HCT116 (cell line): ENCODE measurements at regions not wholly inside any gene's neighbourhood (a gene's known extent, or its start where the extent isn't known, plus 50 kb on each side); places are given as distances from the start of the nearest gene placed in this dataset.

Experiments
- ATAC-seq: fragments of 200-7000 bp; cut with Tn5 transposase; 2 replicates; pipeline ENCODE4 v1.9.1; 2020; ENCODE audit warnings: mild to moderate bottlenecking, moderate library complexity
- BruUV-seq: library from RNA; stranded (reverse); fragments of 400-500 nt; replicated peaks from 2 replicates; lab custom pipeline; 2021; lab: Mats Ljungman, UMichigan
- CTCF ChIA-PET: fragments of 300-600 bp; sonication (Branson Sonifier 250); formaldehyde crosslinking; loops from one replicate; lab custom pipeline; 2021; ENCODE audit warnings: antibody characterized with exemption; lab: Charles Lee
- POLR2A ChIA-PET: fragments of 300-600, 350-600 bp; sonication (Branson Sonifier 250); formaldehyde crosslinking; loops from one replicate; lab custom pipeline; 2021; ENCODE audit warnings: antibody characterized with exemption; lab: Charles Lee
- RAD21 ChIA-PET, 2 experiments: fragments of 300-600 bp; sonication (Branson Sonifier 250); formaldehyde crosslinking; loops; one replicate each; lab custom pipeline; 2023; ENCODE audit warnings: low total read pairs in 2 of 2; ENCODE audit not compliant: uncharacterized antibody in 2 of 2, unreplicated experiment in 2 of 2, low non-redundant PET in 1 of 2; lab: Charles Lee
- DNase-seq: peaks from one replicate; pipeline ENCODE4 v3.0.0-alpha.2; 2010; ENCODE audit warnings: low read depth, low spot score
- H2AFZ ChIP-seq: fragments of 200-600 bp; shearing (Covaris generic), sonication (generic); 2 replicates; pipeline ENCODE4 v1.6.1; 2017; ENCODE audit warnings: low read depth, mixed run types, mixed read lengths, antibody characterized with exemption, low read length; ENCODE audit not compliant: poor library complexity, severe bottlenecking
- H3K27ac ChIP-seq: 2 replicates; pipeline ENCODE4 v1.5.1; 2012; ENCODE audit warnings: low read depth, low read length
- H3K27me3 ChIP-seq: fragments of 200-600 bp; sonication (generic); 2 replicates; pipeline ENCODE4 v1.6.1; 2016; ENCODE audit warnings: mixed run types, low read length, mixed read lengths; ENCODE audit not compliant: insufficient read depth
- H3K36me3 ChIP-seq, 2 experiments: fragments of 200-500 bp in 1 of 2; fragments of 200-600 bp in 1 of 2; sonication (Bioruptor generic) in 1 of 2; sonication (generic) in 1 of 2; 2 replicates each; pipeline versions ENCODE4 v1.5.1 to v1.6.1; 2014 to 2016; ENCODE audit warnings: low read length in 2 of 2, inconsistent platforms in 1 of 2, mixed read lengths in 1 of 2, mixed run types in 1 of 2; ENCODE audit not compliant: insufficient read depth in 2 of 2, control insufficient read depth in 1 of 2
- H3K4me1 ChIP-seq, 2 experiments: fragments of 200-600 bp in 1 of 2; sonication (generic) in 1 of 2; 2 replicates each; pipeline versions ENCODE4 v1.5.1 to v1.6.1; 2012 to 2017; ENCODE audit warnings: low read length in 2 of 2, inconsistent platforms in 1 of 2, mild to moderate bottlenecking in 1 of 2, mixed read lengths in 1 of 2, mixed run types in 1 of 2, moderate library complexity in 1 of 2; ENCODE audit not compliant: insufficient read depth in 2 of 2, control insufficient read depth in 1 of 2
- H3K4me2 ChIP-seq: fragments of 200-600 bp; sonication (generic); 2 replicates; pipeline ENCODE4 v1.6.1; 2017; ENCODE audit warnings: mixed run types, low read length, mixed read lengths
- H3K4me3 ChIP-seq, 2 experiments: fragments of 200-600 bp in 1 of 2; sonication (generic) in 1 of 2; replicated peaks in 1 of 2; 2 replicates each; pipeline ENCODE4 v1.5.1; 2011 to 2016; ENCODE audit warnings: low read length in 2 of 2, control low read depth in 1 of 2, low read depth in 1 of 2, mild to moderate bottlenecking in 1 of 2, mixed read lengths in 1 of 2, mixed run types in 1 of 2
- H3K79me2 ChIP-seq: fragments of 200-600 bp; sonication (generic); 2 replicates; pipeline ENCODE4 v1.6.1; 2017; ENCODE audit warnings: mild to moderate bottlenecking, mixed run types, low read length, moderate library complexity, mixed read lengths; ENCODE audit not compliant: insufficient read depth
- H3K9ac ChIP-seq: fragments of 200-600 bp; sonication (generic); 2 replicates; pipeline ENCODE4 v1.6.1; 2016; ENCODE audit warnings: low read length, mixed read lengths
- H3K9me2 ChIP-seq: fragments of 200-600 bp; sonication (generic), shearing (Covaris generic); 2 replicates; pipeline ENCODE4 v1.6.1; 2017; ENCODE audit warnings: mixed run types, mild to moderate bottlenecking, moderate library complexity; ENCODE audit not compliant: insufficient read depth
- H3K9me3 ChIP-seq, 2 experiments: fragments of 200-500 bp in 1 of 2; fragments of 200-600 bp in 1 of 2; sonication (Bioruptor generic) in 1 of 2; sonication (generic) in 1 of 2; 2 replicates each; pipeline ENCODE4 v1.6.1; 2014 to 2017; ENCODE audit warnings: low read length in 2 of 2, mixed read lengths in 2 of 2, inconsistent platforms in 1 of 2, low read depth in 1 of 2, mild to moderate bottlenecking in 1 of 2, mixed run types in 1 of 2, moderate library complexity in 1 of 2; ENCODE audit not compliant: control insufficient read depth in 1 of 2, insufficient read depth in 1 of 2
- H4K20me1 ChIP-seq: fragments of 200-600 bp; sonication (generic), shearing (Covaris generic); 2 replicates; pipeline ENCODE4 v1.6.1; 2017; ENCODE audit warnings: mixed run types, mild to moderate bottlenecking, moderate library complexity; ENCODE audit not compliant: insufficient read depth
- ATF3 ChIP-seq: IDR thresholded peaks from 2 replicates; pipeline ENCODE4 v1.6.1; 2012
- CEBPB ChIP-seq: IDR thresholded peaks from 2 replicates; pipeline ENCODE4 v1.6.1; 2012; ENCODE audit warnings: low read depth
- CTCF ChIP-seq, 3 experiments: fragments of 200-600 bp in 1 of 3; sonication (generic) in 1 of 3; IDR thresholded peaks in 2 of 3; conservative IDR thresholded peaks in 1 of 3; 2 replicates each; pipeline ENCODE4 v1.5.1; 2012 to 2017; ENCODE audit warnings: low read depth in 2 of 3, low read length in 2 of 3, antibody characterized with exemption in 1 of 3, borderline replicate concordance in 1 of 3, control low read depth in 1 of 3, mild to moderate bottlenecking in 1 of 3, mixed read lengths in 1 of 3, mixed run types in 1 of 3, moderate library complexity in 1 of 3; ENCODE audit not compliant: insufficient read depth in 1 of 3
- EGR1 ChIP-seq: IDR thresholded peaks from 2 replicates; pipeline ENCODE4 v1.6.1; 2012; ENCODE audit warnings: low read depth
- FOSL1 ChIP-seq: IDR thresholded peaks from 2 replicates; pipeline ENCODE4 v1.6.1; 2012; ENCODE audit warnings: low read depth
- JUND ChIP-seq: IDR thresholded peaks from 2 replicates; pipeline ENCODE4 v1.6.1; 2012
- POLR2A ChIP-seq: IDR thresholded peaks from 2 replicates; pipeline ENCODE4 v1.7.0; 2011; ENCODE audit warnings: borderline replicate concordance; ENCODE audit not compliant: insufficient read depth, insufficient read length; ENCODE audit errors: extremely low read depth
- RAD21 ChIP-seq: IDR thresholded peaks from 2 replicates; pipeline ENCODE4 v1.6.1; 2012; ENCODE audit warnings: low read depth, mild to moderate bottlenecking
- SIN3A ChIP-seq: IDR thresholded peaks from 2 replicates; pipeline ENCODE4 v1.6.1; 2012; ENCODE audit warnings: low read depth
- SP1 ChIP-seq: IDR thresholded peaks from 2 replicates; pipeline ENCODE4 v1.6.1; 2012; ENCODE audit warnings: low read depth
- SRF ChIP-seq: IDR thresholded peaks from 2 replicates; pipeline ENCODE4 v1.6.1; 2012; ENCODE audit warnings: low read depth
- TCF7L2 ChIP-seq: IDR thresholded peaks from 2 replicates; pipeline ENCODE4 v1.7.0; 2011; ENCODE audit warnings: borderline replicate concordance, inconsistent platforms; ENCODE audit not compliant: insufficient read depth, insufficient read length; ENCODE audit errors: extremely low read depth
- YY1 ChIP-seq: IDR thresholded peaks from 2 replicates; pipeline ENCODE4 v1.6.1; 2011; ENCODE audit warnings: low read length, low read depth, moderate library complexity, mild to moderate bottlenecking; ENCODE audit not compliant: insufficient replicate concordance; ENCODE audit errors: extremely low read depth
- ZFX ChIP-seq: fragments of 450-650 bp; IDR thresholded peaks from 2 replicates; pipeline ENCODE4 v1.6.1; 2017
- ZNF274 ChIP-seq: fragments of 200-500 bp; sonication (Bioruptor generic); IDR thresholded peaks from 2 replicates; pipeline ENCODE4 v1.6.1; 2014; ENCODE audit warnings: mild to moderate bottlenecking, low read depth, low read length, inconsistent platforms
- intact Hi-C: fragments of 100-400 bp; cut with micrococcal nuclease; formaldehyde crosslinking; loops from 2 replicates; pipeline ENCODE4 v1.10.0; 2022
- TF ChIP-seq, protein P1 (sequence below): IDR thresholded peaks from 2 replicates; pipeline ENCODE4 v1.6.1; 2011; ENCODE audit warnings: mild to moderate bottlenecking, low read length, moderate library complexity; ENCODE audit not compliant: insufficient replicate concordance; ENCODE audit errors: extremely low read depth
- TF ChIP-seq, protein P2 (sequence below): IDR thresholded peaks from 2 replicates; pipeline ENCODE4 v1.6.1; 2012

- ATAC-seq (no peak), DNase-seq (no peak)
- Histone ChIP-seq H3K27me3 (no peaks in the 10 kb centered on the region), H3K4me3 (no peak overlapping the region), H3K9me2 (no peaks in the 10 kb centered on the region), H3K4me1 (no peaks in the 10 kb centered on the region), H4K20me1 (no peaks in the 10 kb centered on the region), H3K79me2 (no peaks in the 10 kb centered on the region), H3K4me2 (no peak overlapping the region), H3K27ac (no peak overlapping the region), H3K9me3 (no peaks in the 10 kb centered on the region), H2AFZ (no peak overlapping the region), H3K36me3 (no peaks in the 10 kb centered on the region), H3K9ac (no peak overlapping the region)
- RAD21 ChIA-PET = no interaction called here
- BruUV-seq = no TSS peak
- intact Hi-C loops = no loop called here
- CTCF ChIA-PET = no interaction called here
- POLR2A ChIA-PET = no interaction called here
- TF ChIP-seq ZFX (no peak), RAD21 (no peak), YY1 (no peak), POLR2A (no peak), JUND (no peak), SIN3A (no peak), EGR1 (no peak), CEBPB (no peak), SP1 (no peak)
- TF ChIP-seq, protein P1, sequence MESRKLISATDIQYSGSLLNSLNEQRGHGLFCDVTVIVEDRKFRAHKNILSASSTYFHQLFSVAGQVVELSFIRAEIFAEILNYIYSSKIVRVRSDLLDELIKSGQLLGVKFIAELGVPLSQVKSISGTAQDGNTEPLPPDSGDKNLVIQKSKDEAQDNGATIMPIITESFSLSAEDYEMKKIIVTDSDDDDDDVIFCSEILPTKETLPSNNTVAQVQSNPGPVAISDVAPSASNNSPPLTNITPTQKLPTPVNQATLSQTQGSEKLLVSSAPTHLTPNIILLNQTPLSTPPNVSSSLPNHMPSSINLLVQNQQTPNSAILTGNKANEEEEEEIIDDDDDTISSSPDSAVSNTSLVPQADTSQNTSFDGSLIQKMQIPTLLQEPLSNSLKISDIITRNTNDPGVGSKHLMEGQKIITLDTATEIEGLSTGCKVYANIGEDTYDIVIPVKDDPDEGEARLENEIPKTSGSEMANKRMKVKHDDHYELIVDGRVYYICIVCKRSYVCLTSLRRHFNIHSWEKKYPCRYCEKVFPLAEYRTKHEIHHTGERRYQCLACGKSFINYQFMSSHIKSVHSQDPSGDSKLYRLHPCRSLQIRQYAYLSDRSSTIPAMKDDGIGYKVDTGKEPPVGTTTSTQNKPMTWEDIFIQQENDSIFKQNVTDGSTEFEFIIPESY = no peak
Observed at GRCh38 chr13:110046811-110047210, 260.1 kb downstream of the COL4A1 start.

- Histone ChIP-seq H3K4me3 (no peak overlapping the region), H3K9me2 (no peaks in the 10 kb centered on the region), H3K79me2 (no peaks in the 10 kb centered on the region), H3K4me2 (no peak overlapping the region), H2AFZ (no peak overlapping the region), H3K36me3 (no peaks in the 10 kb centered on the region), H3K9ac (no peak overlapping the region), H4K20me1 (no peaks in the 10 kb centered on the region), H3K27me3 (no peaks in the 10 kb centered on the region), H3K4me1 (no peaks in the 10 kb centered on the region), H3K27ac (no peak overlapping the region), H3K9me3 (no peaks in the 10 kb centered on the region)
- POLR2A ChIA-PET = no interaction called here
- RAD21 ChIA-PET = no interaction called here
- BruUV-seq = no TSS peak
- TF ChIP-seq ZNF274 (no peak), SIN3A (no peak), FOSL1 (no peak), CTCF (IDR thresholded peaks at IDR 0.05 in 2 of 3, conservative IDR thresholded peaks at IDR 0.05 in 1 of 3; ENCODE audit: borderline replicate concordance in 1 of 3, insufficient read depth in 1 of 3, low read depth in 2 of 3, low read length in 2 of 3) (no peak), ATF3 (no peak), JUND (no peak), RAD21 (no peak), TCF7L2 (no peak), SRF (no peak), POLR2A (no peak), ZFX (no peak)
- TF ChIP-seq, protein P2, sequence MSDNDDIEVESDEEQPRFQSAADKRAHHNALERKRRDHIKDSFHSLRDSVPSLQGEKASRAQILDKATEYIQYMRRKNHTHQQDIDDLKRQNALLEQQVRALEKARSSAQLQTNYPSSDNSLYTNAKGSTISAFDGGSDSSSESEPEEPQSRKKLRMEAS = no peak
- no peak for DNase-seq
- intact Hi-C loops = no loop called here
- ATAC-seq = no peak
- CTCF ChIA-PET = no interaction called here
Observed at GRCh38 chr13:110045919-110046318, 259.5 kb upstream of the IRS2 start.
